Lung microvascular endothelial cell (primary cell): ENCODE measurements at regions not wholly inside any gene's neighbourhood (a gene's known extent, or its start where the extent isn't known, plus 50 kb on each side); places are given as distances from the start of the nearest gene placed in this dataset.
"Not testable (repeated sequence)": the region's sequence is repeated elsewhere in the genome, so short reads cannot be mapped to it uniquely, and the experiment has no call there.

Source experiments
- DNase-seq, 2 donors: peaks; one replicate each; pipeline versions ENCODE4 v3.0.0 to v3.0.0-alpha.2; 2010; ENCODE audit warnings: low read depth in 2 of 2

- no peak for DNase-seq
These were observed 774.0 kb upstream of the ARPP21 start for GRCh38 chr3:34865346-34865745.

- no peak for DNase-seq
These were observed 770.4 kb upstream of the ARPP21 start for GRCh38 chr3:34868935-34869334.

- DNase-seq, result no peak
These were observed 769.6 kb upstream of the ARPP21 start for GRCh38 chr3:34869696-34870095.

GRCh38 chr3:34872406-34872805 lies 766.9 kb upstream of the ARPP21 start:
- DNase-seq, result no peak

GRCh38 chr3:34876997-34877396 lies 762.3 kb upstream of the ARPP21 start:
- DNase-seq, result no peak

GRCh38 chr3:34878488-34878887 lies 760.8 kb upstream of the ARPP21 start:
- no peak for DNase-seq

- no peak for DNase-seq
These were observed 758.3 kb upstream of the ARPP21 start for GRCh38 chr3:34881026-34881425.

GRCh38 chr3:34882764-34883163 lies 756.6 kb upstream of the ARPP21 start:
- no peak for DNase-seq

GRCh38 chr3:34884007-34884406 lies 755.3 kb upstream of the ARPP21 start:
- DNase-seq, result no peak

GRCh38 chr3:34886443-34886842 lies 752.9 kb upstream of the ARPP21 start:
- DNase-seq, result no peak

GRCh38 chr3:34889641-34890040 lies 749.7 kb upstream of the ARPP21 start:
- DNase-seq, result no peak

GRCh38 chr3:34890247-34890646 lies 749.1 kb upstream of the ARPP21 start:
- DNase-seq, result no peak

- DNase-seq, result no peak
These were observed 747.4 kb upstream of the ARPP21 start for GRCh38 chr3:34891941-34892340.

GRCh38 chr3:34895841-34896240 lies 743.5 kb upstream of the ARPP21 start:
- DNase-seq, result no peak

- not testable (repeated sequence) for DNase-seq
These were observed 729.6 kb upstream of the ARPP21 start for GRCh38 chr3:34909679-34910078.

- DNase-seq, result no peak
These were observed 720.3 kb upstream of the ARPP21 start for GRCh38 chr3:34919025-34919424.

GRCh38 chr3:34920806-34921205 lies 718.5 kb upstream of the ARPP21 start:
- no peak for DNase-seq

GRCh38 chr3:34924961-34925360 lies 714.4 kb upstream of the ARPP21 start:
- DNase-seq, result no peak

GRCh38 chr3:34925851-34926250 lies 713.5 kb upstream of the ARPP21 start:
- DNase-seq, result no peak

GRCh38 chr3:34929036-34929435 lies 710.3 kb upstream of the ARPP21 start:
- DNase-seq, result no peak

- no peak for DNase-seq
These were observed 704.7 kb upstream of the ARPP21 start for GRCh38 chr3:34934660-34935059.

GRCh38 chr3:34938784-34939183 lies 700.5 kb upstream of the ARPP21 start:
- DNase-seq, result no peak

- no peak for DNase-seq
These were observed 697.1 kb upstream of the ARPP21 start for GRCh38 chr3:34942256-34942655.

- DNase-seq, result peak in 1 of 2 donors; percentile 0
These were observed 691.5 kb upstream of the ARPP21 start for GRCh38 chr3:34947834-34948233.

- DNase-seq, result no peak
These were observed 690.8 kb upstream of the ARPP21 start for GRCh38 chr3:34948517-34948916.
